WTC11 (cell line): ENCODE measurements at regions not wholly inside any gene's neighbourhood (a gene's known extent, or its start where the extent isn't known, plus 50 kb on each side); places are given as distances from the start of the nearest gene placed in this dataset.

ENCODE experiments used
- ATAC-seq: fragments of 200-7000 bp; cut with Tn5 transposase; 2 replicates; pipeline ENCODE4 v1.10.0; 2021; ENCODE audit warnings: mild to moderate bottlenecking, moderate library complexity
- CTCF ChIA-PET: fragments of 300-600 bp; sonication (Branson Sonifier 250); formaldehyde crosslinking; loops from one replicate; lab custom pipeline; 2021; ENCODE audit warnings: antibody characterized with exemption; lab: Charles Lee
- POLR2A ChIA-PET: fragments of 350-600 bp; sonication (Branson Sonifier 250); formaldehyde crosslinking; loops from one replicate; lab custom pipeline; 2021; ENCODE audit warnings: antibody characterized with exemption; lab: Charles Lee
- DNase-seq: peaks from one replicate; pipeline ENCODE4 v3.0.0; 2021; ENCODE audit warnings: low spot score
- H3K27ac Mint-ChIP-seq: 2 replicates; pipeline ENCODE4 v1.8.0; 2021; ENCODE audit warnings: mixed read lengths
- H3K27me3 Mint-ChIP-seq: 2 replicates; pipeline ENCODE4 v1.8.0; 2021; ENCODE audit warnings: low read depth, mild to moderate bottlenecking, moderate library complexity, mixed read lengths
- H3K36me3 Mint-ChIP-seq: 2 replicates; pipeline ENCODE4 v1.8.0; 2021; ENCODE audit warnings: mixed read lengths
- H3K4me1 Mint-ChIP-seq: 2 replicates; pipeline ENCODE4 v1.8.0; 2022; ENCODE audit warnings: mixed read lengths
- H3K4me3 Mint-ChIP-seq: 2 replicates; pipeline ENCODE4 v1.8.0; 2021; ENCODE audit warnings: mild to moderate bottlenecking, moderate library complexity, mixed read lengths
- H3K9me3 Mint-ChIP-seq: 2 replicates; pipeline ENCODE4 v1.8.0; 2021; ENCODE audit warnings: mixed read lengths
- ATF1 ChIP-seq: sonication (generic); formaldehyde crosslinking; IDR thresholded peaks from 2 replicates; pipeline ENCODE4 v1.8.1; 2023; ENCODE audit warnings: mild to moderate bottlenecking, moderate library complexity, missing genetic modification reagents
- CREB1 ChIP-seq: sonication (generic); formaldehyde crosslinking; IDR thresholded peaks from 2 replicates; pipeline ENCODE4 v1.8.0; 2023; ENCODE audit warnings: mild to moderate bottlenecking, missing genetic modification reagents
- ELF4 ChIP-seq: sonication (generic); formaldehyde crosslinking; IDR thresholded peaks from 2 replicates; pipeline ENCODE4 v1.8.1; 2022; ENCODE audit warnings: low read depth, mild to moderate bottlenecking, moderate library complexity, missing genetic modification reagents
- EMX1 ChIP-seq: fragments of 250-450 bp; sonication (Bioruptor Pico); IDR thresholded peaks from 2 replicates; pipeline ENCODE4 v1.8.0; 2021; ENCODE audit warnings: mild to moderate bottlenecking
- ETV6 ChIP-seq: sonication (generic); formaldehyde crosslinking; IDR thresholded peaks from 2 replicates; pipeline ENCODE4 v1.8.1; 2022; ENCODE audit warnings: mild to moderate bottlenecking, missing genetic modification reagents
- FOXK1 ChIP-seq: sonication (generic); formaldehyde crosslinking; IDR thresholded peaks from 2 replicates; pipeline ENCODE4 v1.8.0; 2022; ENCODE audit warnings: mild to moderate bottlenecking, moderate library complexity, missing genetic modification reagents
- FOXP1 ChIP-seq: sonication (generic); formaldehyde crosslinking; IDR thresholded peaks from 2 replicates; pipeline ENCODE4 v1.8.0; 2022; ENCODE audit warnings: missing genetic modification reagents, mild to moderate bottlenecking, moderate library complexity, borderline replicate concordance
- GABPB1 ChIP-seq: sonication (generic); formaldehyde crosslinking; IDR thresholded peaks from 2 replicates; pipeline ENCODE4 v1.8.1; 2023; ENCODE audit warnings: mild to moderate bottlenecking, missing genetic modification reagents
- IRF2 ChIP-seq: sonication (generic); formaldehyde crosslinking; IDR thresholded peaks from 2 replicates; pipeline ENCODE4 v1.8.0; 2022; ENCODE audit warnings: low read depth, missing genetic modification reagents, borderline replicate concordance
- JAZF1 ChIP-seq: fragments of 250-450 bp; sonication (Bioruptor Pico); IDR thresholded peaks from 2 replicates; pipeline ENCODE4 v1.9.0; 2021; ENCODE audit warnings: moderate library complexity, mild to moderate bottlenecking, inconsistent platforms
- MXD4 ChIP-seq: fragments of 250-450 bp; sonication (Bioruptor Pico); IDR thresholded peaks from 2 replicates; pipeline ENCODE4 v1.8.0; 2021; ENCODE audit warnings: mild to moderate bottlenecking, moderate library complexity, borderline replicate concordance
- MYBL2 ChIP-seq: sonication (generic); formaldehyde crosslinking; IDR thresholded peaks from 2 replicates; pipeline ENCODE4 v1.8.1; 2023; ENCODE audit warnings: mild to moderate bottlenecking, moderate library complexity, missing genetic modification reagents
- NR2C2 ChIP-seq: sonication (generic); formaldehyde crosslinking; IDR thresholded peaks from 2 replicates; pipeline ENCODE4 v1.8.0; 2022; ENCODE audit warnings: mild to moderate bottlenecking, missing genetic modification reagents
- TCF7 ChIP-seq: sonication (generic); formaldehyde crosslinking; IDR thresholded peaks from 2 replicates; pipeline ENCODE4 v1.8.0; 2022; ENCODE audit warnings: mild to moderate bottlenecking, low read depth, missing genetic modification reagents, moderate library complexity
- TEAD1 ChIP-seq: sonication (generic); formaldehyde crosslinking; IDR thresholded peaks from 2 replicates; pipeline ENCODE4 v1.8.0; 2022; ENCODE audit warnings: mild to moderate bottlenecking, missing genetic modification reagents
- ZBTB21 ChIP-seq: sonication (generic); formaldehyde crosslinking; IDR thresholded peaks from 2 replicates; pipeline ENCODE4 v1.8.1; 2023; ENCODE audit warnings: mild to moderate bottlenecking, missing genetic modification reagents, borderline replicate concordance
- ZNF138 ChIP-seq: sonication (generic); formaldehyde crosslinking; conservative IDR thresholded peaks from 2 replicates; pipeline ENCODE4 v1.8.1; 2022; ENCODE audit warnings: mild to moderate bottlenecking, moderate library complexity, missing genetic modification reagents
- ZNF219 ChIP-seq: sonication (generic); formaldehyde crosslinking; IDR thresholded peaks from 2 replicates; pipeline ENCODE4 v1.8.0; 2023; ENCODE audit warnings: missing genetic modification reagents, mild to moderate bottlenecking, borderline replicate concordance
- ZNF232 ChIP-seq: sonication (generic); formaldehyde crosslinking; IDR thresholded peaks from 2 replicates; pipeline ENCODE4 v1.8.0; 2022; ENCODE audit warnings: mild to moderate bottlenecking, missing genetic modification reagents
- ZNF263 ChIP-seq: sonication (generic); formaldehyde crosslinking; IDR thresholded peaks from 2 replicates; pipeline ENCODE4 v1.8.1; 2022; ENCODE audit warnings: low read depth, mild to moderate bottlenecking, moderate library complexity, missing genetic modification reagents
- ZNF317 ChIP-seq: sonication (generic); formaldehyde crosslinking; IDR thresholded peaks from 2 replicates; pipeline ENCODE4 v1.8.1; 2023; ENCODE audit warnings: low read depth, mild to moderate bottlenecking, moderate library complexity, missing genetic modification reagents, borderline replicate concordance
- TF ChIP-seq, protein P1 (sequence below): sonication (generic); formaldehyde crosslinking; IDR thresholded peaks from 2 replicates; pipeline ENCODE4 v1.8.1; 2023; ENCODE audit warnings: mild to moderate bottlenecking, moderate library complexity, missing genetic modification reagents
- TF ChIP-seq, protein P2 (sequence below): fragments of 250-450 bp; sonication (Bioruptor Pico); IDR thresholded peaks from 2 replicates; pipeline ENCODE4 v1.9.0; 2021; ENCODE audit warnings: mild to moderate bottlenecking, borderline replicate concordance
- TF ChIP-seq, protein P3 (sequence below): sonication (generic); formaldehyde crosslinking; IDR thresholded peaks from 2 replicates; pipeline ENCODE4 v1.8.0; 2022; ENCODE audit warnings: mild to moderate bottlenecking, missing genetic modification reagents
- TF ChIP-seq, protein P4 (sequence below): sonication (generic); formaldehyde crosslinking; IDR thresholded peaks from 2 replicates; pipeline ENCODE4 v1.8.0; 2023; ENCODE audit warnings: missing genetic modification reagents
- TF ChIP-seq, protein P5 (sequence below): sonication (generic); formaldehyde crosslinking; IDR thresholded peaks from 2 replicates; pipeline ENCODE4 v1.8.1; 2022; ENCODE audit warnings: low read depth, mild to moderate bottlenecking, moderate library complexity, missing genetic modification reagents, borderline replicate concordance

DNA sequence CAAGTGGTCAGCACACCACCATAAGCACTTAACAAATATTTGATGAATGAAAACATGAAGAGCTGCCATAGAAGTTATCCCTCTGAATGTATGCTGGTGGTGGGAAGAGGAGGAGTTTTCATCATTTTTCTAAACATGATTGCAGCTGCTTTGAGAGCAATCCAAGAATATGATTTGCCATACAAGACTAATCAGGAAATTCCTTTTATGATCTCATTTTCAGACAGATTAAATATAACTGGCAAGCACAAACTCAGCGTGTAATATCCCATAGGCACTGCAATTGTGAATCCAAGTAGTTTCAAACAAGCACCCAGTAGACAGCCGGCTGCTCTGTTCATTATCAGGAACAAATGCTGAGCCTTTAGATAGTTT is 505.7 kb upstream of the LUZP2 start:
- H3K27ac Mint-ChIP-seq = no peak overlapping the region
- H3K4me3 Mint-ChIP-seq = no peak overlapping the region
- ChIA-PET POLR2A (no interaction called here), CTCF (no interaction called here)
- peaks cover 3% of the 10 kb centered on the region for H3K36me3 Mint-ChIP-seq
- H3K4me1 Mint-ChIP-seq = peaks cover 5% of the 10 kb centered on the region
- peaks cover 9% of the 10 kb centered on the region for H3K9me3 Mint-ChIP-seq
- no peak for DNase-seq
- H3K27me3 Mint-ChIP-seq = no peaks in the 10 kb centered on the region
- no peak for ATAC-seq
- TF ChIP-seq ZNF219 (CRISPR knock-in tag) (no peak), GABPB1 (CRISPR knock-in tag) (no peak), TEAD1 (CRISPR knock-in tag) (no peak), MXD4 (CRISPR knock-in tag) (no peak), CREB1 (no peak), ATF1 (CRISPR knock-in tag) (no peak), ZNF263 (CRISPR knock-in tag) (no peak), ZNF232 (CRISPR knock-in tag) (no peak)
- TF ChIP-seq, protein P1, sequence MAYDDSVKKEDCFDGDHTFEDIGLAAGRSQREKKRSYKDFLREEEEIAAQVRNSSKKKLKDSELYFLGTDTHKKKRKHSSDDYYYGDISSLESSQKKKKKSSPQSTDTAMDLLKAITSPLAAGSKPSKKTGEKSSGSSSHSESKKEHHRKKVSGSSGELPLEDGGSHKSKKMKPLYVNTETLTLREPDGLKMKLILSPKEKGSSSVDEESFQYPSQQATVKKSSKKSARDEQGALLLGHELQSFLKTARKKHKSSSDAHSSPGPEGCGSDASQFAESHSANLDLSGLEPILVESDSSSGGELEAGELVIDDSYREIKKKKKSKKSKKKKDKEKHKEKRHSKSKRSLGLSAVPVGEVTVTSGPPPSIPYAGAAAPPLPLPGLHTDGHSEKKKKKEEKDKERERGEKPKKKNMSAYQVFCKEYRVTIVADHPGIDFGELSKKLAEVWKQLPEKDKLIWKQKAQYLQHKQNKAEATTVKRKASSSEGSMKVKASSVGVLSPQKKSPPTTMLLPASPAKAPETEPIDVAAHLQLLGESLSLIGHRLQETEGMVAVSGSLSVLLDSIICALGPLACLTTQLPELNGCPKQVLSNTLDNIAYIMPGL (CRISPR knock-in tag) = no peak
- TF ChIP-seq, protein P2, sequence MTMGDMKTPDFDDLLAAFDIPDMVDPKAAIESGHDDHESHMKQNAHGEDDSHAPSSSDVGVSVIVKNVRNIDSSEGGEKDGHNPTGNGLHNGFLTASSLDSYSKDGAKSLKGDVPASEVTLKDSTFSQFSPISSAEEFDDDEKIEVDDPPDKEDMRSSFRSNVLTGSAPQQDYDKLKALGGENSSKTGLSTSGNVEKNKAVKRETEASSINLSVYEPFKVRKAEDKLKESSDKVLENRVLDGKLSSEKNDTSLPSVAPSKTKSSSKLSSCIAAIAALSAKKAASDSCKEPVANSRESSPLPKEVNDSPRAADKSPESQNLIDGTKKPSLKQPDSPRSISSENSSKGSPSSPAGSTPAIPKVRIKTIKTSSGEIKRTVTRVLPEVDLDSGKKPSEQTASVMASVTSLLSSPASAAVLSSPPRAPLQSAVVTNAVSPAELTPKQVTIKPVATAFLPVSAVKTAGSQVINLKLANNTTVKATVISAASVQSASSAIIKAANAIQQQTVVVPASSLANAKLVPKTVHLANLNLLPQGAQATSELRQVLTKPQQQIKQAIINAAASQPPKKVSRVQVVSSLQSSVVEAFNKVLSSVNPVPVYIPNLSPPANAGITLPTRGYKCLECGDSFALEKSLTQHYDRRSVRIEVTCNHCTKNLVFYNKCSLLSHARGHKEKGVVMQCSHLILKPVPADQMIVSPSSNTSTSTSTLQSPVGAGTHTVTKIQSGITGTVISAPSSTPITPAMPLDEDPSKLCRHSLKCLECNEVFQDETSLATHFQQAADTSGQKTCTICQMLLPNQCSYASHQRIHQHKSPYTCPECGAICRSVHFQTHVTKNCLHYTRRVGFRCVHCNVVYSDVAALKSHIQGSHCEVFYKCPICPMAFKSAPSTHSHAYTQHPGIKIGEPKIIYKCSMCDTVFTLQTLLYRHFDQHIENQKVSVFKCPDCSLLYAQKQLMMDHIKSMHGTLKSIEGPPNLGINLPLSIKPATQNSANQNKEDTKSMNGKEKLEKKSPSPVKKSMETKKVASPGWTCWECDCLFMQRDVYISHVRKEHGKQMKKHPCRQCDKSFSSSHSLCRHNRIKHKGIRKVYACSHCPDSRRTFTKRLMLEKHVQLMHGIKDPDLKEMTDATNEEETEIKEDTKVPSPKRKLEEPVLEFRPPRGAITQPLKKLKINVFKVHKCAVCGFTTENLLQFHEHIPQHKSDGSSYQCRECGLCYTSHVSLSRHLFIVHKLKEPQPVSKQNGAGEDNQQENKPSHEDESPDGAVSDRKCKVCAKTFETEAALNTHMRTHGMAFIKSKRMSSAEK (CRISPR knock-in tag) = no peak

DNA sequence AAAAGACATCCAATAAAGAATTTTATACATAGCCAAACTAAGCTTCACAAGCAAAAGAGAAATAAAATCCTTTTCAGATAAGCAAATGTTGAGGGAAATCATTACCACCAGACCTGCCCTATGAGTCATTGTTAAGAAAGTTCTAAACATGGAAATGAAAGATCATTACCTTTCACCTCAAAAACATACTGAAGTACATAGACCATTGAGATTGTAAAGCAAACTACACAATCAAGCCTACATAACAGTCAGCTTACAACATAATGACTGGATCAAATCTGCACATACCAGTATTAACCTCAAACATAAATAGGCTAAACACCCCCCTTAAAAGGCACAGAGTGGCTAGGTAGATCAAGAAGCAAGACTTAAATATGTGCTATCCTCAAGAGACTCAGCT is 501.0 kb upstream of the LUZP2 start:
- Mint-ChIP-seq H3K27me3 (no peaks in the 10 kb centered on the region), H3K9me3 (peaks cover 50% of the 10 kb centered on the region), H3K4me1 (peaks cover 5% of the 10 kb centered on the region), H3K4me3 (no peak overlapping the region), H3K27ac (no peak overlapping the region), H3K36me3 (peaks cover 40% of the 10 kb centered on the region)
- ATAC-seq (no peak), DNase-seq (no peak)
- ChIA-PET POLR2A (no interaction called here), CTCF (no interaction called here)
- TF ChIP-seq ZNF317 (CRISPR knock-in tag) (no peak), ZNF138 (CRISPR knock-in tag) (no peak), EMX1 (CRISPR knock-in tag) (no peak), NR2C2 (no peak), ETV6 (CRISPR knock-in tag) (no peak), JAZF1 (no peak), FOXP1 (CRISPR knock-in tag) (no peak), ZBTB21 (CRISPR knock-in tag) (no peak), ZNF219 (CRISPR knock-in tag) (no peak), ZNF263 (CRISPR knock-in tag) (no peak), TCF7 (no peak), ELF4 (no peak), MYBL2 (CRISPR knock-in tag) (no peak), IRF2 (CRISPR knock-in tag) (no peak), FOXK1 (no peak)
- TF ChIP-seq, protein P3, sequence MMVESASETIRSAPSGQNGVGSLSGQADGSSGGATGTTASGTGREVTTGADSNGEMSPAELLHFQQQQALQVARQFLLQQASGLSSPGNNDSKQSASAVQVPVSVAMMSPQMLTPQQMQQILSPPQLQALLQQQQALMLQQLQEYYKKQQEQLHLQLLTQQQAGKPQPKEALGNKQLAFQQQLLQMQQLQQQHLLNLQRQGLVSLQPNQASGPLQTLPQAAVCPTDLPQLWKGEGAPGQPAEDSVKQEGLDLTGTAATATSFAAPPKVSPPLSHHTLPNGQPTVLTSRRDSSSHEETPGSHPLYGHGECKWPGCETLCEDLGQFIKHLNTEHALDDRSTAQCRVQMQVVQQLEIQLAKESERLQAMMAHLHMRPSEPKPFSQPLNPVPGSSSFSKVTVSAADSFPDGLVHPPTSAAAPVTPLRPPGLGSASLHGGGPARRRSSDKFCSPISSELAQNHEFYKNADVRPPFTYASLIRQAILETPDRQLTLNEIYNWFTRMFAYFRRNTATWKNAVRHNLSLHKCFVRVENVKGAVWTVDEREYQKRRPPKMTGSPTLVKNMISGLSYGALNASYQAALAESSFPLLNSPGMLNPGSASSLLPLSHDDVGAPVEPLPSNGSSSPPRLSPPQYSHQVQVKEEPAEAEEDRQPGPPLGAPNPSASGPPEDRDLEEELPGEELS = no peak
- TF ChIP-seq, protein P4, sequence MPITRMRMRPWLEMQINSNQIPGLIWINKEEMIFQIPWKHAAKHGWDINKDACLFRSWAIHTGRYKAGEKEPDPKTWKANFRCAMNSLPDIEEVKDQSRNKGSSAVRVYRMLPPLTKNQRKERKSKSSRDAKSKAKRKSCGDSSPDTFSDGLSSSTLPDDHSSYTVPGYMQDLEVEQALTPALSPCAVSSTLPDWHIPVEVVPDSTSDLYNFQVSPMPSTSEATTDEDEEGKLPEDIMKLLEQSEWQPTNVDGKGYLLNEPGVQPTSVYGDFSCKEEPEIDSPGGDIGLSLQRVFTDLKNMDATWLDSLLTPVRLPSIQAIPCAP (CRISPR knock-in tag) = no peak
- TF ChIP-seq, protein P5, sequence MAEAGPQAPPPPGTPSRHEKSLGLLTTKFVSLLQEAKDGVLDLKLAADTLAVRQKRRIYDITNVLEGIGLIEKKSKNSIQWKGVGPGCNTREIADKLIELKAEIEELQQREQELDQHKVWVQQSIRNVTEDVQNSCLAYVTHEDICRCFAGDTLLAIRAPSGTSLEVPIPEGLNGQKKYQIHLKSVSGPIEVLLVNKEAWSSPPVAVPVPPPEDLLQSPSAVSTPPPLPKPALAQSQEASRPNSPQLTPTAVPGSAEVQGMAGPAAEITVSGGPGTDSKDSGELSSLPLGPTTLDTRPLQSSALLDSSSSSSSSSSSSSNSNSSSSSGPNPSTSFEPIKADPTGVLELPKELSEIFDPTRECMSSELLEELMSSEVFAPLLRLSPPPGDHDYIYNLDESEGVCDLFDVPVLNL (CRISPR knock-in tag) = no peak
